ENCODE measurements at regions not wholly inside any gene's neighbourhood (a gene's known extent, or its start where the extent isn't known, plus 50 kb on each side); places are given as distances from the start of the nearest gene placed in this dataset.

DNA sequence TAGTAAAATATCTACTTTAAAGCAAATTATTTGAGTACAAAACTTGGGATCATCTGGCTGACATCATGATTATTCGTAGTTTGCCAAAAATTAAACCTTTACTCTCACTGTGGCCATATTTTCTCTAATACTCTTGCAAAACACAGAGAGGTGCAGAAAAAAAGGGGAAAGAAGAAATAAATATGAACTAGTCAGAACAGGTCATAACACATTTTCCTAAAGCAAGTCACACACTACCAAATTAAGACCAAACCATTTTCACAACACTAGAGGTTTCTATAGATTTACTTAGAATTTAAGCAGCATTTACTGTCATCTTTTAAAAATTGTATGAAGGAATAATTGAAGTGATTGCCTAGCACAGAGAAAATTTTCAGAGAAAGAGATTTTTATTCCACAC lies 726.1 kb downstream of the SORCS1 start:
- 37 to 56% methylated on average over 1 of the region's 1 CpG for WGBS, 2 donors
- no peaks in the 10 kb centered on the region for H3K27me3 ChIP-seq
- FAIRE-seq (no peak), DNase-seq (no peak), ATAC-seq (no peak)
- no peaks in the 10 kb centered on the region for H3K9me3 ChIP-seq
- no peak overlapping the region for H3K27ac ChIP-seq
- no peaks in the 10 kb centered on the region for H3K36me3 ChIP-seq
- no peak overlapping the region for H3K4me3 ChIP-seq
- TF ChIP-seq CTCF (IDR thresholded peaks at IDR 0.05), result no peak
- intact Hi-C loops (cut with DNase I), result no loop called here
- H3K4me1 ChIP-seq, result no peaks in the 10 kb centered on the region

- peak in 3 of 4 donors; percentile 21 to 69 (median 64) for ATAC-seq
- WGBS, 2 donors, result 33 to 34% methylated on average over 3 of the region's 3 CpGs
- H3K36me3 ChIP-seq, result no peaks in the 10 kb centered on the region
- no peaks in the 10 kb centered on the region for H3K27me3 ChIP-seq
- peak in 1 of 6 donors; percentile 23 for DNase-seq
- intact Hi-C loops (cut with DNase I), result no loop called here
- no peak for TF ChIP-seq CTCF (IDR thresholded peaks at IDR 0.05)
- no peak overlapping the region for H3K27ac ChIP-seq
- H3K9me3 ChIP-seq, result no peaks in the 10 kb centered on the region
- no peaks in the 10 kb centered on the region for H3K4me1 ChIP-seq
- H3K4me3 ChIP-seq, result no peak overlapping the region
- no peak for FAIRE-seq
Measured at GRCh38 chr10:106436123-106436715, 728.3 kb downstream of the SORCS1 start.

DNA sequence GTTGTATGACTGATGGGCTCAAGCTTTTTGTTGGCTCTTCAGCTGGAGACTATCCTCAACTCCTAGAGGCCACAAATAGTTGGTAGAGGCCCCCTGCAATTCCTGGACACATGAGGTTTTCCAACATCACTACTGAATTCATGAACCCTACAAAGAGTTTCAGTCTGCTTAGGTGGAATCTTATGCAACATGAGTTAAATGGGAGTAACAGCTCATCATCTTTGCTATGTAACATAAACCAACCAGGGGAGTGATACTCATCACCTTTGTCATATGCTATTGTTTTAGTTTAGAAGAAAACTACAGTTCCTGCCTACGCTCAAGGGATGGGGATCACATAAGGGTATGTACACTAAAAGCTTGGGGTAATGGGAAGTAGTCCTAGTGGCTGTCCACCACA lies 729.4 kb downstream of the SORCS1 start:
- Histone ChIP-seq H3K36me3 (no peaks in the 10 kb centered on the region), H3K4me1 (no peaks in the 10 kb centered on the region), H3K4me3 (no peak overlapping the region), H3K27ac (no peak overlapping the region), H3K27me3 (no peaks in the 10 kb centered on the region), H3K9me3 (no peaks in the 10 kb centered on the region)
- ATAC-seq (no peak), DNase-seq (no peak), FAIRE-seq (no peak)
- 78 to 89% methylated on average over 1 of the region's 1 CpG for WGBS, 2 donors
- intact Hi-C loops (cut with DNase I), result no loop called here
- no peak for TF ChIP-seq CTCF (IDR thresholded peaks at IDR 0.05)

DNA sequence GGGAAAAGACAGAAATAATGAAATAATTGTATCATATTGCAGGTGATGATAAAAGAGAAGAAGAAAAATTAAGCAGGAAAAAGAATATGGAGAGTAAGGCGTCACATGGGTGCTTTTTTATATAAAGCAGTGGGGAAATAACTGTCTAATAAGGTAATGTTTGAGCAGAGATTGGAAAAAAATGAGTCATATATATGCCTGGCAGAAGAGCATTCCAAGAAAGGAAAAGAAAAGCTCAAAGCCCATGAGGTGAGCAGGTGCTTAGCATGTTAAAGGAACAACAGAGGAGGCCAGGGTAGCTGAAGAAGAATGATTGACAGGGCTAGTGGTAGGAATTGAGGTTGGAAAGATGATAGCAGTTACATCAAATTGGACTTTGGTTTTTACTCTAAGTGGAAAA lies 739.5 kb downstream of the SORCS1 start:
- FAIRE-seq, result no peak
- DNase-seq, result no peak
- no peaks in the 10 kb centered on the region for H3K4me1 ChIP-seq
- H3K36me3 ChIP-seq, result no peaks in the 10 kb centered on the region
- H3K9me3 ChIP-seq, result no peaks in the 10 kb centered on the region
- H3K27ac ChIP-seq, result no peak overlapping the region
- TF ChIP-seq CTCF (IDR thresholded peaks at IDR 0.05), result no peak
- intact Hi-C loops (cut with DNase I), result no loop called here
- no peak for ATAC-seq
- 66 to 73% methylated on average over 1 of the region's 1 CpG for WGBS, 2 donors
- H3K4me3 ChIP-seq, result no peak overlapping the region
- no peaks in the 10 kb centered on the region for H3K27me3 ChIP-seq

GRCh38 chr10:106424054-106424453 lies 740.5 kb downstream of the SORCS1 start:
- intact Hi-C loops (cut with DNase I), result no loop called here
- no peak for DNase-seq
- Histone ChIP-seq H3K36me3 (no peaks in the 10 kb centered on the region), H3K4me1 (no peaks in the 10 kb centered on the region), H3K9me3 (no peaks in the 10 kb centered on the region), H3K27ac (no peak overlapping the region), H3K27me3 (no peaks in the 10 kb centered on the region), H3K4me3 (no peak overlapping the region)
- TF ChIP-seq CTCF (IDR thresholded peaks at IDR 0.05), result no peak
- ATAC-seq, result no peak
- no peak for FAIRE-seq
- WGBS, 2 donors, result 84 to 95% methylated on average over 2 of the region's 2 CpGs
